HG02678 (cell line): ENCODE measurements at regions not wholly inside any gene's neighbourhood (a gene's known extent, or its start where the extent isn't known, plus 50 kb on each side); places are given as distances from the start of the nearest gene placed in this dataset.
"Not testable (repeated sequence)": the region's sequence is repeated elsewhere in the genome, so short reads cannot be mapped to it uniquely, and the experiment has no call there.

Experiments used
- ATAC-seq: cut with Tn5 transposase; IDR thresholded peaks from one replicate; pipeline ENCODE4 v1.9.1; 2021; ENCODE audit warnings: mild to moderate bottlenecking, moderate library complexity; ENCODE audit not compliant: unreplicated experiment

DNA sequence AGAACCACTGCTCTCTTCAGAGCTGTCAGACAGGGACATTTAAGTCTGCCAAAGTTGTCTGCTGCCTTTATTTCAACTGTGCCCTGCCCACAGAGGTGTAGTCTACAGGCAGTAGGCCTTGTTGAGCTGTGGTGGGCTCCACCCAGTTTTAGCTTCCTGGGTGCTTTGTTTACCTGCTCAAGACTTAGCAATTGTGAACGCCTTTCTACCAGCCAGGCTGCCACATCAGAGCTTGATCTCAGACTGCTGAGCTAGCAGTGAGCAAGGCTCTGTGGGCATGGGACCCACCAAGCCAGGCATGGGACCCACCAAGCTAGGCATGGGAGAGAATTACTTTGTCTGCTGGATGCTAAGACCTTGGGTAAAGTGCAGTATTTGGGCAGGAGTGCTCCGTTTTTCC is 351.8 kb downstream of the CDY1 start:
- ATAC-seq = not testable (repeated sequence)

GRCh38 chrY:25987720-25988119 is 365.8 kb downstream of the CDY1 start:
- ATAC-seq = not testable (repeated sequence)

GRCh38 chrY:25999848-26000247 is 377.9 kb downstream of the CDY1 start:
- ATAC-seq = not testable (repeated sequence)

DNA sequence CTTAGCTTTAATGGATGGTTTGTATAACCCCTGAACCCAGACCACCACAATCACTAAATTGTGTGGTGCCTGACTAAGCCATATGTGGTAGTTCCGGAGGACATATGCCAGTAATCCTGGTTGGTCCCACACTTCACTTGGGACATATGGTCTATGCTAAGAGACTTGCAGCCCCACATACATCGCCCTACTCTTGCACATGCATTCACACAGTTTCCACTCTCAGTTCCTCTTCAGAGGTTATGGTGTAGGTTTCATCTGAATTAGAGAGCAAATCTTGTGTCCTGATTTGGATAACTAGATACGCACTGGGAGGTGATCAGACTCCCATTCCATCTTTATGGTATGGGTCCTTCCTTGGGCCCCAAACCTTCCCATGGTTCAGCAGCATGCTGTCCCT is 425.4 kb downstream of the CDY1 start:
- ATAC-seq = not testable (repeated sequence)

DNA sequence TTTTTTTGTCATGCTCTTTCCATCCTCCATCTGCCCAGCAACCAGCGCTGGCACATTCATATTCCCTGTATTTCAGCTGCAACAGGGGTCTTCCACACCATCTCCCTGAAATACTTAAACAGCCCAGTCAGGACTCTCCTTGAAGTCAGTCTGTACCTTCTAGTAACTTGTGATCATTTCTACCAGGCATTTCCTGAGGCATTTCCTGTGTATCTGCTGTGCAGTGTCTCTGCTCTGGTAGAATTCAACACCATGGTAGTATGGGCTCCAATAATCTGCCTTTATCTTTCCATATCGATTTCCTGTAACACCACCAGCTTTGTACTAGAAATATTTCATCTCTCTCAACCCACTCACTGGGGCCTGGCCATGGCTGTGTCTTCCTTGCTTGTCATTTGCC is 436.0 kb downstream of the CDY1 start:
- not testable (repeated sequence) for ATAC-seq

DNA sequence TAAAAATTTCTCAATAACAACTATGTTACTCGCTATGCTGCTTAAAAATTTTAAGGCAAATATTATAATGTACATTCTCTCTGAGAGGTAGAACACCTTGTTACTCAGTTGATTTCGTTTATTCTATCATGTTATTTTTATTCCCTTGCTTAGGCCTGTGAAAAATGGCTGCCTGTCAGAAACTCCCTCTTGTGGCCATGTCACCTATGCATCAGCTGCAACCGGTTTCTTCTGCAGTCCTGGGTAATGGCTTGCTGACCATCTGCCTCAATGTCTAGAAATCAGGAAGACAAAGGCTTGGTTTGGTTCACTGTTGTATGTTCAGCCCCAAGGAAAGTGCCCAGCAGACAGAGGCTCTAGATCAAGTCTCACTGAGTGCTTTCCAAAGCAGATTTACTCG is 437.3 kb downstream of the CDY1 start:
- not testable (repeated sequence) for ATAC-seq

- peak; percentile 52 for ATAC-seq
These were observed 451.2 kb downstream of the CDY1 start for GRCh38 chrY:26073167-26073566.

DNA sequence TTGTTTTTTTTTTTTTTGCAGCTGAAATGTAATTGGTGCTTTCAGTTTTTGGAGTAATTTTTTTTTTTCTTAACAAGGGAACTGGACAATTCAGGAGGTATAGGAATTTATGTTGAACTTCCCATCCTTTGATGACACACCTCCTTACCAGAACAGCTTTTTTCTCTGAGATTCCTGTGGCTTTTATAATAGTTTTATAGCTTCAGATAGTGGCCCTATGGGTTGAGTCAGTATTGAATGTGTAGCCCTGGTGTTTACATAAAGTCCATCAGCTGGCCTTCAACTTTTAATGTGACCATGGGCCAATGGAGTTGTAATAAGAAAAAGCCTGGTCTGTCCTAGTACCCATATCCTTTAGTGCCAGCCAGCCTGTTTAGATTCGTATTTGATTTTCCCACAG is 457.5 kb downstream of the CDY1 start:
- not testable (repeated sequence) for ATAC-seq

- ATAC-seq = not testable (repeated sequence)
These were observed 459.3 kb downstream of the CDY1 start for GRCh38 chrY:26081266-26081665.

DNA sequence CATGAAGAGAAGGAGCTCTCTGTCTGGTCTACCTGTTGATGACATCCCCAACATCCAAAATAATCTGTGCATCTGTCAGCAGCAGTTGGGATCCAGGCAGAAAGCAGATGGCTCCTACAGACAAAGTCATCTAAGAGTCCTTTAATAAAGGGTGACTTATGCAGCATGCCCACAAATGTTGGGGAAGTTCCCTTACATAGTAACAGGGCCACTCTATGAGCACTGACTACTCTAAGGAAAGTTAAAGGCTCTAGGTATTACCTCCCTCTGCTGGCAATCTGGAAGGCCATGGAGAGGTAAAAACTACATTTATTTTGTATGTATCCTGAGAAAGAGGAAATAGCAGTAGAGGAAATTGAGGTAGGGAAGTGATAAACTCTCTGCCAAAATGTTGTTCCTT is 465.2 kb downstream of the CDY1 start:
- ATAC-seq = not testable (repeated sequence)
